Endodermal cell (in vitro differentiated cells): ENCODE measurements at regions not wholly inside any gene's neighbourhood (a gene's known extent, or its start where the extent isn't known, plus 50 kb on each side); places are given as distances from the start of the nearest gene placed in this dataset.

Source experiments
- DNase-seq: peaks from one replicate; pipeline ENCODE4 v3.0.0-alpha.2; 2017
- H3K27ac ChIP-seq: 2 replicates; pipeline ENCODE4 v1.5.1; 2013; ENCODE audit warnings: mild to moderate bottlenecking, low read depth, low read length, moderate library complexity
- H3K27me3 ChIP-seq: 2 replicates; pipeline ENCODE4 v1.6.1; 2013; ENCODE audit warnings: mild to moderate bottlenecking, low read length, moderate library complexity; ENCODE audit not compliant: insufficient read depth, control insufficient read depth, poor library complexity, severe bottlenecking
- H3K36me3 ChIP-seq: 2 replicates; pipeline ENCODE4 v1.7.0; 2013; ENCODE audit warnings: mild to moderate bottlenecking, low read length, moderate library complexity; ENCODE audit not compliant: control insufficient read depth, insufficient read depth
- H3K4me1 ChIP-seq: one replicate; pipeline ENCODE4 v1.7.0; 2013; ENCODE audit warnings: low read length; ENCODE audit not compliant: control insufficient read depth, insufficient read depth
- H3K4me3 ChIP-seq: 2 replicates; pipeline ENCODE4 v1.5.1; 2013; ENCODE audit warnings: mild to moderate bottlenecking, low read length, moderate library complexity
- H3K9ac ChIP-seq: 2 replicates; pipeline ENCODE4 v1.6.1; 2013; ENCODE audit warnings: mild to moderate bottlenecking, low read length, moderate library complexity; ENCODE audit not compliant: poor library complexity, severe bottlenecking; ENCODE audit errors: extremely low read depth
- H3K9me3 ChIP-seq: 2 replicates; pipeline ENCODE4 v1.6.1; 2013; ENCODE audit warnings: mild to moderate bottlenecking, low read length, moderate library complexity; ENCODE audit not compliant: control insufficient read depth
- H3K27ac Mint-ChIP-seq: 2 replicates; pipeline ENCODE4 v1.8.0; 2020; ENCODE audit warnings: mixed read lengths
- H3K27me3 Mint-ChIP-seq: 2 replicates; pipeline ENCODE4 v1.8.0; 2021; ENCODE audit warnings: mild to moderate bottlenecking, mixed read lengths; ENCODE audit not compliant: insufficient read depth
- H3K36me3 Mint-ChIP-seq: 2 replicates; pipeline ENCODE4 v1.8.0; 2020; ENCODE audit warnings: low read depth, mixed read lengths
- H3K4me1 Mint-ChIP-seq: 2 replicates; pipeline ENCODE4 v1.8.0; 2020; ENCODE audit warnings: mixed read lengths
- H3K4me3 Mint-ChIP-seq: 2 replicates; pipeline ENCODE4 v1.8.0; 2020; ENCODE audit warnings: mild to moderate bottlenecking, moderate library complexity, mixed read lengths
- H3K9me3 Mint-ChIP-seq: 2 replicates; pipeline ENCODE4 v1.8.0; 2020; ENCODE audit warnings: mild to moderate bottlenecking, mixed read lengths
- WGBS, 2 experiments: methylation state at CpG; one replicate each; pipeline versions ENCODE4 v1.1.5 to v1.1.7; 2013; ENCODE audit warnings: missing lambda C conversion rate in 2 of 2, mixed read lengths in 1 of 2; ENCODE audit not compliant: insufficient coverage in 1 of 2, insufficient read length in 1 of 2; 5-methylcytosine and 5-hydroxymethylcytosine counted together
- TF ChIP-seq, protein P1 (sequence below): fragments of 200-600 bp; sonication (generic); conservative IDR thresholded peaks from 2 replicates; pipeline ENCODE4 v1.5.0; 2021; ENCODE audit warnings: antibody characterized with exemption, mild to moderate bottlenecking

DNA sequence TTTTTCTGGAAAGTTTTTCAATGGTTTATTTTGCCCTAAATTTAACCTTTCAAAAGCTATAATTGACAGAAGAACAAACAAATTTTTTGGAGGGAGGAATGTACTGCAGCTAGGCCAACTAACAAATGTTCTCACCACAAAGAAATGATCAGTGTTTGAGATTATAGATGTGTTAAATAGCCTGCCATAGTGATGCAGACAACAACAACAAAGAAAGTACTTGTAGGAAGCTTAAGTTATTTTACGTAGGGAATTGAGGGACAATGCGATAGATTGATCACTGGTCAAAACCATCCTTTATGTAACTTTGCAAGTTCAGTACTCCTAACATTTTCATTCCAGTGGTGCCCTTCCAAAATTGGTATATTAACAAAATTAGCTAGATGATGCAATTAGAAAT is 340.4 kb downstream of the SH3BGRL start:
- H3K27me3 Mint-ChIP-seq, result no peaks in the 10 kb centered on the region
- H3K4me1 ChIP-seq, result no peaks in the 10 kb centered on the region
- no peak overlapping the region for H3K4me3 Mint-ChIP-seq
- H3K9me3 ChIP-seq, result peaks cover 29% of the 10 kb centered on the region
- H3K27ac Mint-ChIP-seq, result no peak overlapping the region
- H3K9ac ChIP-seq, result no peak overlapping the region
- no peak overlapping the region for H3K27ac ChIP-seq
- H3K27me3 ChIP-seq, result no peaks in the 10 kb centered on the region
- no peak overlapping the region for H3K4me3 ChIP-seq
- TF ChIP-seq, protein P1, sequence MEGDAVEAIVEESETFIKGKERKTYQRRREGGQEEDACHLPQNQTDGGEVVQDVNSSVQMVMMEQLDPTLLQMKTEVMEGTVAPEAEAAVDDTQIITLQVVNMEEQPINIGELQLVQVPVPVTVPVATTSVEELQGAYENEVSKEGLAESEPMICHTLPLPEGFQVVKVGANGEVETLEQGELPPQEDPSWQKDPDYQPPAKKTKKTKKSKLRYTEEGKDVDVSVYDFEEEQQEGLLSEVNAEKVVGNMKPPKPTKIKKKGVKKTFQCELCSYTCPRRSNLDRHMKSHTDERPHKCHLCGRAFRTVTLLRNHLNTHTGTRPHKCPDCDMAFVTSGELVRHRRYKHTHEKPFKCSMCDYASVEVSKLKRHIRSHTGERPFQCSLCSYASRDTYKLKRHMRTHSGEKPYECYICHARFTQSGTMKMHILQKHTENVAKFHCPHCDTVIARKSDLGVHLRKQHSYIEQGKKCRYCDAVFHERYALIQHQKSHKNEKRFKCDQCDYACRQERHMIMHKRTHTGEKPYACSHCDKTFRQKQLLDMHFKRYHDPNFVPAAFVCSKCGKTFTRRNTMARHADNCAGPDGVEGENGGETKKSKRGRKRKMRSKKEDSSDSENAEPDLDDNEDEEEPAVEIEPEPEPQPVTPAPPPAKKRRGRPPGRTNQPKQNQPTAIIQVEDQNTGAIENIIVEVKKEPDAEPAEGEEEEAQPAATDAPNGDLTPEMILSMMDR, result no peak
- no peaks in the 10 kb centered on the region for H3K36me3 ChIP-seq
- no peaks in the 10 kb centered on the region for H3K36me3 Mint-ChIP-seq
- 96% methylated on average over 2 of the region's 2 CpGs; no CpG with 5 or more reads in 1 of the 2 experiments for WGBS, 2 experiments
- H3K4me1 Mint-ChIP-seq, result no peaks in the 10 kb centered on the region
- peaks cover 78% of the 10 kb centered on the region for H3K9me3 Mint-ChIP-seq
- no peak for DNase-seq

DNA sequence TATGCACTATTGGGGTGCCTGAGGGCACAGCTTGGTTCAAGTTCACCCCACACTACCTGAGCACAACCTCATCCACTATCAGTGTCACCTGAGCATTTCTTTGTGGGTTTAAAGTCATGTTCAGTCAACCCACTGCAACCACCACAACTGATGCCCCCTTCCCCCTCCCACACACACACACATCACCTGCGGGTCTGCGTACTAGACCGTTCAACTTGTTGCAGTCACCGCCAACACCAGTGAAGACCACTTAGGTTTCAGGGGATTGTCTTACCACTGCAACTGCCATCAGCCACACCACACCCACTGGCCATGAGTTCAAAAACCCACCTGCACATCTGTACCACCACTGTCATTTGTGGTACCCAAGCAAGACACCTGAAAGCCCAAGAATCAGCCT is 355.0 kb downstream of the SH3BGRL start:
- TF ChIP-seq, protein P1, result no peak
- H3K27me3 ChIP-seq, result no peaks in the 10 kb centered on the region
- Mint-ChIP-seq H3K4me1 (no peaks in the 10 kb centered on the region), H3K36me3 (no peaks in the 10 kb centered on the region), H3K27ac (no peak overlapping the region), H3K9me3 (peaks cover 57% of the 10 kb centered on the region), H3K27me3 (no peaks in the 10 kb centered on the region), H3K4me3 (no peak overlapping the region)
- no peak for DNase-seq
- H3K27ac ChIP-seq, result no peak overlapping the region
- no peaks in the 10 kb centered on the region for H3K4me1 ChIP-seq
- 94% methylated on average over 4 of the region's 4 CpGs; no CpG with 5 or more reads in 1 of the 2 experiments for WGBS, 2 experiments
- no peak overlapping the region for H3K9ac ChIP-seq
- peaks cover 12% of the 10 kb centered on the region for H3K9me3 ChIP-seq
- no peaks in the 10 kb centered on the region for H3K36me3 ChIP-seq
- no peak overlapping the region for H3K4me3 ChIP-seq

DNA sequence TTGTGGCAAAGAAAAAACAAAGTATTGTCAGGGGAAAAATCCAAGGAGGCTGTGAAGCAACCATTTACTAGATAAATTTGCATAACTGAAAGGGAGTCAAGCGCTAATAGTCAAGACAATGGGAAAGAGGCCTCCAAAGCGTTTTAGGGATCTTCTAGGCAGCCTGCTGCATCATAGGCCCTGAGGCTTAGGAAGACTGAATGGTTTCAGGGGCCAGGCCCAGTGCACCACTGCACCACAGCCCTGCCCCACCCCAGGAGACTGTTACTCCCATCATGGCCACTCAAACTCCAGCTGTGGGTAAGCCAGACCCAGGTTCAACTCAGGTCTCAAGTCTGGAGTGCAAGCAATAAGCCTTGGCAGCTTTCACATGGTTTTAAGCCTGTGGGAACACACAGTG is 362.9 kb downstream of the SH3BGRL start:
- WGBS, 2 experiments, result 32 to 50% methylated on average over 1 to 2 of the region's 2 CpGs
- H3K27me3 Mint-ChIP-seq, result no peaks in the 10 kb centered on the region

More for the DNA sequence above, 362.9 kb downstream of the SH3BGRL start:
- Mint-ChIP-seq H3K9me3 (peaks cover 67% of the 10 kb centered on the region), H3K4me3 (no peak overlapping the region), H3K36me3 (no peaks in the 10 kb centered on the region), H3K4me1 (no peaks in the 10 kb centered on the region), H3K27ac (no peak overlapping the region)
- Histone ChIP-seq H3K27me3 (no peaks in the 10 kb centered on the region), H3K4me3 (no peak overlapping the region), H3K27ac (no peak overlapping the region), H3K9ac (no peak overlapping the region), H3K36me3 (no peaks in the 10 kb centered on the region), H3K4me1 (no peaks in the 10 kb centered on the region), H3K9me3 (peaks cover under 1% of the 10 kb centered on the region)
- DNase-seq, result no peak
- TF ChIP-seq, protein P1, result no peak
